SU-DHL-6 (cell line): ENCODE measurements at regions not wholly inside any gene's neighbourhood (a gene's known extent, or its start where the extent isn't known, plus 50 kb on each side); places are given as distances from the start of the nearest gene placed in this dataset.

ENCODE experiments used
- H2AFZ ChIP-seq: fragments of 200-600 bp; sonication (generic); 2 replicates; pipeline ENCODE4 v1.6.1; 2014; ENCODE audit warnings: low read depth, mild to moderate bottlenecking, moderate library complexity, mixed read lengths, antibody characterized with exemption, low read length; ENCODE audit not compliant: severe bottlenecking
- H3F3A ChIP-seq: fragments of 200-600 bp; shearing (Covaris generic); 2 replicates; pipeline ENCODE4 v1.6.0; 2016; ENCODE audit warnings: antibody characterized with exemption, mild to moderate bottlenecking; ENCODE audit not compliant: insufficient read depth
- H3K27ac ChIP-seq: fragments of 200-600 bp; sonication (generic); 2 replicates; pipeline ENCODE4 v1.5.1; 2016; ENCODE audit warnings: low read depth, mild to moderate bottlenecking, low read length, moderate library complexity, mixed read lengths
- H3K27me3 ChIP-seq: fragments of 200-600 bp; sonication (generic), shearing (Covaris generic); 2 replicates; pipeline ENCODE4 v1.6.0; 2014; ENCODE audit warnings: mild to moderate bottlenecking, low read length
- H3K36me3 ChIP-seq: fragments of 200-600 bp; sonication (generic); 2 replicates; pipeline ENCODE4 v1.6.1; 2014; ENCODE audit warnings: mild to moderate bottlenecking, low read length, mixed read lengths
- H3K4me2 ChIP-seq: fragments of 300-600, 200-600 bp; shearing (Covaris generic), sonication (generic); 2 replicates; pipeline ENCODE4 v1.6.0; 2014; ENCODE audit warnings: low read length, low read depth, mild to moderate bottlenecking; ENCODE audit not compliant: poor library complexity, severe bottlenecking
- H3K4me3 ChIP-seq: fragments of 200-600 bp; sonication (generic); 2 replicates; pipeline ENCODE4 v1.5.1; 2014; ENCODE audit warnings: antibody characterized with exemption, low read length, mild to moderate bottlenecking, mixed read lengths; ENCODE audit not compliant: insufficient read depth, poor library complexity, severe bottlenecking
- H3K79me2 ChIP-seq: fragments of 200-600 bp; sonication (generic); 2 replicates; pipeline ENCODE4 v1.6.1; 2014; ENCODE audit warnings: mild to moderate bottlenecking, low read length, moderate library complexity; ENCODE audit not compliant: insufficient read depth
- H3K9ac ChIP-seq: fragments of 200-600 bp; sonication (generic); 2 replicates; pipeline ENCODE4 v1.7.0; 2014; ENCODE audit warnings: mild to moderate bottlenecking, low read length
- H3K9me2 ChIP-seq: fragments of 200-600 bp; sonication (generic); replicated peaks from 2 replicates; pipeline ENCODE4 v1.6.1; 2014; ENCODE audit warnings: low read length; ENCODE audit not compliant: insufficient read depth
- H3K9me3 ChIP-seq: fragments of 200-600 bp; sonication (generic); 2 replicates; pipeline ENCODE4 v1.6.1; 2014; ENCODE audit warnings: low read length, mixed read lengths; ENCODE audit not compliant: insufficient read depth
- H4K20me1 ChIP-seq: fragments of 200-600 bp; sonication (generic); 2 replicates; pipeline ENCODE4 v1.6.1; 2014; ENCODE audit warnings: low read depth, mild to moderate bottlenecking, antibody characterized with exemption, low read length, moderate library complexity, mixed read lengths
- CTCF ChIP-seq: fragments of 200-600 bp; sonication (generic); IDR thresholded peaks from one replicate; pipeline ENCODE4 v1.5.1; 2017; ENCODE audit warnings: antibody characterized with exemption, mild to moderate bottlenecking, low read length, moderate library complexity; ENCODE audit not compliant: insufficient read depth, poor library complexity, severe bottlenecking
- EZH2phosphoT487 ChIP-seq: fragments of 200-600 bp; sonication (generic), shearing (Covaris generic); conservative IDR thresholded peaks from 2 replicates; pipeline ENCODE4 v1.6.1; 2018; ENCODE audit warnings: mild to moderate bottlenecking, antibody characterized with exemption, low read length, moderate library complexity, mixed read lengths

- H3K36me3 ChIP-seq: no peaks in the 10 kb centered on the region
- no peaks in the 10 kb centered on the region for H3F3A ChIP-seq
- no peak overlapping the region for H3K4me3 ChIP-seq
- 0 out of 2 replicates have a peak, but pooled peaks cover 6% of the 10 kb centered on the region for H3K9me3 ChIP-seq
- no peak for TF ChIP-seq CTCF
- no peak for TF ChIP-seq EZH2phosphoT487
- H3K27me3 ChIP-seq: no peaks in the 10 kb centered on the region
- H4K20me1 ChIP-seq: no peaks in the 10 kb centered on the region
- no peaks in the 10 kb centered on the region for H3K9me2 ChIP-seq
- H2AFZ ChIP-seq: no peak overlapping the region
- no peaks in the 10 kb centered on the region for H3K79me2 ChIP-seq
- no peak overlapping the region for H3K9ac ChIP-seq
- H3K27ac ChIP-seq: no peak overlapping the region
- no peak overlapping the region for H3K4me2 ChIP-seq
Observed at GRCh38 chr2:43026426-43027096, 199.8 kb downstream of the ZFP36L2 start.

GRCh38 chr2:43025709-43026295 is 200.6 kb downstream of the ZFP36L2 start:
- H3K4me3 ChIP-seq: no peak overlapping the region
- no peak overlapping the region for H3K27ac ChIP-seq
- TF ChIP-seq EZH2phosphoT487: no peak
- no peaks in the 10 kb centered on the region for H3K36me3 ChIP-seq
- H3K9ac ChIP-seq: no peak overlapping the region
- H3K27me3 ChIP-seq: no peaks in the 10 kb centered on the region
- H3K79me2 ChIP-seq: no peaks in the 10 kb centered on the region
- H3K9me3 ChIP-seq: 0 out of 2 replicates have a peak, but pooled peaks cover 6% of the 10 kb centered on the region
- no peak overlapping the region for H3K4me2 ChIP-seq
- H3K9me2 ChIP-seq: no peaks in the 10 kb centered on the region
- H2AFZ ChIP-seq: no peak overlapping the region
- no peaks in the 10 kb centered on the region for H3F3A ChIP-seq
- H4K20me1 ChIP-seq: no peaks in the 10 kb centered on the region

DNA sequence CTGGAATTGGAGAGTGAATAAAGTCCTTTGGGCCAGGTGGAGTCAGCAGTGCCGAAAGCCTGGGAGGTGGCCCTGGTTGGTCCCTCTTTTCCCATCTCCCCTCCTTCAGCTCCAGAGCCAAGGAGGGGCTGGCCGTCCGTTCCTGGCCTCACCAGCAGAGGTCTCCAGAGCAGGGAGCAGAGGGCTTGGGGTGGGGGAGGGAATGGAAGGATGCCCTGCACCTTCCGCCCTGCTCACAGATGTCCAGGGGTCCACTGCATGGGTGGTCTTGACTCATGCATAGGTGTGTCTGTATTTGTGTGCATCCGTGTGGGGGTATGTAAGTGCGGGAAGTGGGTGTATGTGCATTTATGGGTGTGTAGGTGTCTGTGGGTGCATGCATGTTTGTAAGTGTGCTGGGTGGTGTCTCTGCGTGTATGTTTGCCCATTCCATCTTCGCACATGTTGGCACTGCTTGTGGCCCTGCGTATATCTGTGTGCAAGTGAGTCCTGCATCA is 201.8 kb downstream of the ZFP36L2 start:
- Histone ChIP-seq H3K4me3 (no peak overlapping the region), H4K20me1 (no peaks in the 10 kb centered on the region), H2AFZ (no peak overlapping the region), H3K79me2 (no peaks in the 10 kb centered on the region), H3K9me2 (no peaks in the 10 kb centered on the region), H3K27me3 (no peaks in the 10 kb centered on the region), H3K27ac (no peak overlapping the region), H3K4me2 (no peak overlapping the region), H3F3A (no peaks in the 10 kb centered on the region), H3K36me3 (no peaks in the 10 kb centered on the region), H3K9ac (no peak overlapping the region), H3K9me3 (0 out of 2 replicates have a peak, but pooled peaks cover 6% of the 10 kb centered on the region)
- TF ChIP-seq CTCF (peak; percentile 63), EZH2phosphoT487 (no peak)
